OCI-LY7 (cell line): ENCODE measurements at regions not wholly inside any gene's neighbourhood (a gene's known extent, or its start where the extent isn't known, plus 50 kb on each side); places are given as distances from the start of the nearest gene placed in this dataset.

ENCODE experiments used
- BruUV-seq: library from RNA; stranded (reverse); fragments of 400-500 nt; replicated peaks from 2 replicates; lab custom pipeline; 2021; lab: Mats Ljungman, UMichigan
- CTCF ChIA-PET: fragments of 300-600 bp; sonication (Branson Sonifier 250); formaldehyde crosslinking; loops from one replicate; lab custom pipeline; 2022; ENCODE audit warnings: antibody characterized with exemption; ENCODE audit not compliant: unreplicated experiment; lab: Charles Lee
- POLR2A ChIA-PET: fragments of 300-600 bp; sonication (Branson Sonifier 250); formaldehyde crosslinking; loops from one replicate; lab custom pipeline; 2022; ENCODE audit warnings: antibody characterized with exemption; lab: Charles Lee
- DNase-seq: peaks from one replicate; pipeline ENCODE4 v3.0.0-alpha.2; 2015; ENCODE audit warnings: low spot score
- H2AFZ ChIP-seq: fragments of 200-600 bp; sonication (generic), shearing (Covaris generic); 2 replicates; pipeline ENCODE4 v1.6.1; 2014; ENCODE audit warnings: mild to moderate bottlenecking, antibody characterized with exemption, low read length, moderate library complexity
- H3K27ac ChIP-seq: fragments of 200-600 bp; sonication (generic); 2 replicates; pipeline ENCODE4 v1.5.1; 2014; ENCODE audit warnings: mixed run types, low read depth, mild to moderate bottlenecking, moderate library complexity, low read length, inconsistent platforms; ENCODE audit not compliant: poor library complexity, severe bottlenecking
- H3K36me3 ChIP-seq: fragments of 200-600 bp; sonication (generic); 2 replicates; pipeline ENCODE4 v1.6.1; 2014; ENCODE audit warnings: mild to moderate bottlenecking, antibody characterized with exemption, low read length, moderate library complexity, mixed read lengths; ENCODE audit not compliant: insufficient read depth
- H3K4me1 ChIP-seq: fragments of 200-600 bp; sonication (generic); 2 replicates; pipeline ENCODE4 v1.5.1; 2014; ENCODE audit warnings: mild to moderate bottlenecking, low read length; ENCODE audit not compliant: insufficient read depth, poor library complexity, severe bottlenecking
- H3K4me2 ChIP-seq: fragments of 200-600 bp; sonication (generic); 2 replicates; pipeline ENCODE4 v1.6.1; 2014; ENCODE audit warnings: mild to moderate bottlenecking, low read length
- H3K4me3 ChIP-seq: fragments of 200-600 bp; sonication (generic); 2 replicates; pipeline ENCODE4 v1.5.1; 2014; ENCODE audit warnings: mild to moderate bottlenecking, low read depth, low read length; ENCODE audit not compliant: poor library complexity, severe bottlenecking
- H3K79me2 ChIP-seq: fragments of 200-600 bp; sonication (generic); 2 replicates; pipeline ENCODE4 v1.6.1; 2016; ENCODE audit warnings: low read depth, mild to moderate bottlenecking, low read length, moderate library complexity, mixed read lengths; ENCODE audit not compliant: insufficient read depth
- H3K9me2 ChIP-seq: fragments of 200-600 bp; sonication (generic); 2 replicates; pipeline ENCODE4 v1.6.1; 2016; ENCODE audit warnings: mild to moderate bottlenecking, low read length, mixed read lengths; ENCODE audit not compliant: insufficient read depth
- H3K9me3 ChIP-seq: fragments of 200-600 bp; sonication (generic); 2 replicates; pipeline ENCODE4 v1.6.1; 2014; ENCODE audit warnings: mild to moderate bottlenecking, mixed run types, low read length, mixed read lengths
- H4K20me1 ChIP-seq: fragments of 200-600 bp; sonication (generic); 2 replicates; pipeline ENCODE4 v1.6.1; 2014; ENCODE audit warnings: mild to moderate bottlenecking, antibody characterized with exemption, low read length, moderate library complexity, mixed read lengths; ENCODE audit not compliant: insufficient read depth
- EZH2phosphoT487 ChIP-seq: fragments of 200-600 bp; sonication (generic); IDR thresholded peaks from 2 replicates; pipeline ENCODE4 v1.6.1; 2018; ENCODE audit warnings: low read depth, borderline replicate concordance, mild to moderate bottlenecking, mixed run types, antibody characterized with exemption, low read length, moderate library complexity, mixed read lengths
- intact Hi-C: fragments of 100-400 bp; cut with micrococcal nuclease; formaldehyde crosslinking; loops from one replicate; pipeline ENCODE4 v1.10.0; 2022; ENCODE audit not compliant: unreplicated experiment
- TF ChIP-seq, protein P1 (sequence below): fragments of 200-600 bp; sonication (generic); conservative IDR thresholded peaks from 2 replicates; pipeline ENCODE4 v1.5.1; 2014; ENCODE audit warnings: mild to moderate bottlenecking, antibody characterized with exemption, low read length, moderate library complexity, mixed read lengths

DNA sequence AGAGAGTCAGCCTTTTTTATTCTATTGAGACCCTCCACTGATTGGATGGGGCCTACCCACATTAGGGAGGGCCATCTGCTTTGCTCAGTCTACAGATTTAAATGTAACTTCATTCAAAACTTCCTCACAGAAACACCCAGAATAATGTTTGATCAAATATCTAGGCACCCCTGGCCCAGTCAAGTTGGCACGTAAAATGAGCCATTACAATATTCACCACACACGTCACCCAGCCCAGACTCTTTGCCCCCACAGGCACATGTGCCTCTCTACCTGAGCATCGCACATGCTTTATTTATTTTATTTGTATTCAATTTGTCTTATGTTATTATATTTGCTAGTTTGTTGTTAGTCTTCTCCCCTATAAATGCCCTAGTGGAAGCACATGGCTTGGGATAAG is 70.9 kb upstream of the EYA2 start:
- no TSS peak for BruUV-seq
- intact Hi-C loops, result no loop called here
- Histone ChIP-seq H3K4me3 (no peak overlapping the region), H3K27ac (no peak overlapping the region), H3K9me2 (no peaks in the 10 kb centered on the region), H3K9me3 (no peaks in the 10 kb centered on the region), H3K79me2 (no peaks in the 10 kb centered on the region), H3K4me2 (no peak overlapping the region), H3K36me3 (no peaks in the 10 kb centered on the region), H4K20me1 (no peaks in the 10 kb centered on the region), H2AFZ (no peak overlapping the region), H3K4me1 (no peaks in the 10 kb centered on the region)
- CTCF ChIA-PET, result no interaction called here
- POLR2A ChIA-PET, result no interaction called here
- TF ChIP-seq, protein P1, sequence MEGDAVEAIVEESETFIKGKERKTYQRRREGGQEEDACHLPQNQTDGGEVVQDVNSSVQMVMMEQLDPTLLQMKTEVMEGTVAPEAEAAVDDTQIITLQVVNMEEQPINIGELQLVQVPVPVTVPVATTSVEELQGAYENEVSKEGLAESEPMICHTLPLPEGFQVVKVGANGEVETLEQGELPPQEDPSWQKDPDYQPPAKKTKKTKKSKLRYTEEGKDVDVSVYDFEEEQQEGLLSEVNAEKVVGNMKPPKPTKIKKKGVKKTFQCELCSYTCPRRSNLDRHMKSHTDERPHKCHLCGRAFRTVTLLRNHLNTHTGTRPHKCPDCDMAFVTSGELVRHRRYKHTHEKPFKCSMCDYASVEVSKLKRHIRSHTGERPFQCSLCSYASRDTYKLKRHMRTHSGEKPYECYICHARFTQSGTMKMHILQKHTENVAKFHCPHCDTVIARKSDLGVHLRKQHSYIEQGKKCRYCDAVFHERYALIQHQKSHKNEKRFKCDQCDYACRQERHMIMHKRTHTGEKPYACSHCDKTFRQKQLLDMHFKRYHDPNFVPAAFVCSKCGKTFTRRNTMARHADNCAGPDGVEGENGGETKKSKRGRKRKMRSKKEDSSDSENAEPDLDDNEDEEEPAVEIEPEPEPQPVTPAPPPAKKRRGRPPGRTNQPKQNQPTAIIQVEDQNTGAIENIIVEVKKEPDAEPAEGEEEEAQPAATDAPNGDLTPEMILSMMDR, result no peak
- TF ChIP-seq EZH2phosphoT487, result no peak
- DNase-seq, result no peak

DNA sequence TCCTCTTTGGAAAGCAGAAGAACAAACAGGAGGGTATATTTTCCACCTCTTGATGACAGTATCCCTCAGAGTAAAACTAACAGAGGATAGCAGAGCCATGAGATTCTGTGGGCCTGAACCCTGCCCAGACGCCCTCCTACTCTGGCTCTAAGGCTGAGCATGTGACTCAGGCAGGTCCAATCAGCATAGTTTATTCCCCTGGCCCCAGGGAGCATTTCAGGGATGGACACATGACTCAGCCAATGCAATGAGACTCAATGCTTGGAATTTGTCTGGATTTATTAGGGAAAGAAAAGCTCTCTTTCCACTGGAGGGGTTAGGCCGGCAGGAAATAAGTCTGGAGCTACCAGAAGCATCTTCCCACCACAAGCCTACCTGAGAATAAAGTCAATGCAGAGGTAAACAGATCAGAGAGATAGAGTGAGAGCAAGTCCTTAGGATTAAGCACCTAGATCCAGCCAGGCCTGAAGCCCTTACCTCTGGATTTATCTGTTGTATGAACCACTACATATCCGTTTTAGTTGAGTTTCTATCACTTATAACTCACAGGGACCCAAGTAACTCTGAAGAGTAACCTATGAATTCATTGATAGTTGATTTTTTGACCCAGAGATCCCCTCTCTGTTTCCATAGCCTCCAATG is 68.2 kb upstream of the EYA2 start:
- H3K27ac ChIP-seq, result no peak overlapping the region
- no TSS peak for BruUV-seq
- intact Hi-C loops, result no loop called here
- no peak overlapping the region for H3K4me3 ChIP-seq
- no peak overlapping the region for H3K4me2 ChIP-seq
- no peak overlapping the region for H2AFZ ChIP-seq
- no peaks in the 10 kb centered on the region for H3K36me3 ChIP-seq
- no peaks in the 10 kb centered on the region for H3K4me1 ChIP-seq
- no peak for DNase-seq
- H3K9me2 ChIP-seq, result no peaks in the 10 kb centered on the region
- H4K20me1 ChIP-seq, result no peaks in the 10 kb centered on the region
- TF ChIP-seq, protein P1, result no peak
- no peak for TF ChIP-seq EZH2phosphoT487
- ChIA-PET CTCF (no interaction called here), POLR2A (interaction anchor here (0.7 kb wide), 1 partner anchor 9 kb away, joined by 3 read pairs; no protein-coding TSS in a partner anchor)
- no peaks in the 10 kb centered on the region for H3K79me2 ChIP-seq
- no peaks in the 10 kb centered on the region for H3K9me3 ChIP-seq

DNA sequence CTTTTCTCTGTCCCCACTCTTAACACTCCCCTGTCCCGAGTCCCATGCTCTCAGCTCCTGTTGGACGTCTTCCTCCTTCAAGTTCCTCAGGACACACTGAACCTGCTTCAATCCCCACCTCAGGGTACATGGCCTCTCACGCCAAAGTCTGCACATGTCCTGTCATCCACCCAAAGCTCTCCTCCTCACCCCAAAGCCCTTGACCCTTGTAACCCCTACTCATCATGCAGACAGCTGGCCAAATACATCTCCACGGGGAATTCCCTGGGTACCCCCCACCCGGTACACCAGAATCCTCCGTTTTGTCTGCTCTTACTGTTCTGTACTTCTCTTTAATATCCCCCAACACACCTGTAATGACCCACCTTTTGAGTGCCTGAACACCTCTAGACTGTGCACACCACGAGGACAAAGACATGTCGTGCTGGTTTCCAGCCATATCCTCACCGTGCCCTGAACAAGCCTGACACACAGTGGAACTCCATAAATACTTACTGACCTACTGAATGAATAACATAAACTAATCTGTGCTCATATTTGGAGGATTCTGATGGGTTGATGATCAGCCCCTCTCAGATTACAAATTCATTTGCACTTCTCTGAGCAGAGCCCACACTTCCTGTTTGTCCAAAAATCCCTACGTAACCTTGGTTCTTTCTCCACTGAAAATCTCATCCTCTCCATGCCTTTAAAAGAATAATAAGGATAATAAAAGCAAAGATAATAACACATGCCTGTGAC is 66.8 kb upstream of the EYA2 start:
- H2AFZ ChIP-seq, result no peak overlapping the region
- H3K79me2 ChIP-seq, result no peaks in the 10 kb centered on the region
- no peak overlapping the region for H3K4me3 ChIP-seq
- no peaks in the 10 kb centered on the region for H3K9me2 ChIP-seq
- BruUV-seq, result no TSS peak
- no peak for DNase-seq
- no peak overlapping the region for H3K27ac ChIP-seq
- H4K20me1 ChIP-seq, result no peaks in the 10 kb centered on the region
- no peaks in the 10 kb centered on the region for H3K4me1 ChIP-seq
- intact Hi-C loops, result no loop called here
- TF ChIP-seq, protein P1, result no peak
- TF ChIP-seq EZH2phosphoT487, result no peak
- H3K9me3 ChIP-seq, result no peaks in the 10 kb centered on the region
- ChIA-PET CTCF (no interaction called here), POLR2A (no interaction called here)
- H3K4me2 ChIP-seq, result no peak overlapping the region
- H3K36me3 ChIP-seq, result no peaks in the 10 kb centered on the region
